Uterus (tissue), 3 donors: ENCODE measurements at regions not wholly inside any gene's neighbourhood (a gene's known extent, or its start where the extent isn't known, plus 50 kb on each side); places are given as distances from the start of the nearest gene placed in this dataset.
"Not testable (repeated sequence)": the region's sequence is repeated elsewhere in the genome, so short reads cannot be mapped to it uniquely, and the experiment has no call there.

Experiments used
- DNase-seq, 2 donors: peaks; one replicate each; pipeline ENCODE4 v3.0.0-alpha.2; 2019 to 2020
- H3K27ac ChIP-seq, 2 donors: fragments of 200-600 bp; sonication (generic); 1 replicate in 1 of 2; 2 replicates in 1 of 2; pipeline ENCODE4 v1.5.1; 2016 to 2018
- H3K27me3 ChIP-seq, 2 donors: fragments of 200-600 bp; sonication (generic); one replicate each; pipeline ENCODE4 v1.5.1; 2018 to 2019; ENCODE audit warnings: control low read depth in 1 of 2
- H3K36me3 ChIP-seq, 2 donors: fragments of 200-600 bp; sonication (generic); one replicate each; pipeline ENCODE4 v1.5.1; 2019; ENCODE audit warnings: control low read depth in 1 of 2
- H3K4me1 ChIP-seq, 2 donors: fragments of 200-600 bp; sonication (generic); one replicate each; pipeline ENCODE4 v1.5.1; 2018 to 2019; ENCODE audit warnings: control low read depth in 1 of 2
- H3K4me3 ChIP-seq, 2 donors: fragments of 200-600 bp; sonication (generic); 1 replicate in 1 of 2; 2 replicates in 1 of 2; pipeline ENCODE4 v1.5.1; 2018 to 2019; ENCODE audit warnings: mild to moderate bottlenecking in 1 of 2
- H3K9me3 ChIP-seq, 2 donors: fragments of 200-600 bp; sonication (generic); one replicate each; pipeline ENCODE4 v1.5.1; 2019; ENCODE audit warnings: control low read depth in 1 of 2
- CTCF ChIP-seq, 4 experiments: fragments of 200-600 bp in 2 of 4; fragments of 450-650 bp in 2 of 4; sonication (generic) in 2 of 4; IDR thresholded peaks; one replicate each; pipeline ENCODE4 v1.5.1; 2016 to 2019; ENCODE audit warnings: antibody characterized with exemption in 4 of 4, mild to moderate bottlenecking in 2 of 4, moderate library complexity in 1 of 4
- POLR2A ChIP-seq, 2 donors: fragments of 450-650 bp; IDR thresholded peaks; one replicate each; pipeline ENCODE4 v1.6.1; 2016; ENCODE audit warnings: antibody characterized with exemption in 2 of 2, mild to moderate bottlenecking in 1 of 2, moderate library complexity in 1 of 2
- intact Hi-C: fragments of 100-400 bp; cut with DNase I; formaldehyde crosslinking; loops from one replicate; pipeline ENCODE4 v1.15.1; 2023; ENCODE audit warnings: low total_unique reads
- donor health status: DM: yes; HTN: yes; CAD: no.

GRCh38 chr21:14645702-14646101, 99.6 kb upstream of the SAMSN1 start:
- TF ChIP-seq POLR2A (IDR thresholded peaks at IDR 0.05) = no peak
- no peak for TF ChIP-seq CTCF (IDR thresholded peaks at IDR 0.05)
- DNase-seq = no peak
- no peaks in the 10 kb centered on the region for H3K9me3 ChIP-seq
- H3K27ac ChIP-seq = no peak overlapping the region
- H3K27me3 ChIP-seq = no peaks in the 10 kb centered on the region
- no peak overlapping the region for H3K4me3 ChIP-seq
- H3K36me3 ChIP-seq = no peaks in the 10 kb centered on the region
- intact Hi-C loops = no loop called here
- H3K4me1 ChIP-seq = no peaks in the 10 kb centered on the region

- Histone ChIP-seq H3K36me3 (no peaks in the 10 kb centered on the region), H3K4me1 (no peaks in the 10 kb centered on the region), H3K27ac (no peak overlapping the region), H3K4me3 (no peak overlapping the region), H3K27me3 (no peaks in the 10 kb centered on the region), H3K9me3 (no peaks in the 10 kb centered on the region)
- TF ChIP-seq CTCF (IDR thresholded peaks at IDR 0.05) = no peak
- no peak for DNase-seq
- intact Hi-C loops = no loop called here
Measured at GRCh38 chr21:14632359-14632758, 86.2 kb upstream of the SAMSN1 start.

- Histone ChIP-seq H3K4me1 (no peaks in the 10 kb centered on the region), H3K27ac (no peak overlapping the region), H3K27me3 (no peaks in the 10 kb centered on the region), H3K4me3 (no peak overlapping the region), H3K9me3 (no peaks in the 10 kb centered on the region), H3K36me3 (no peaks in the 10 kb centered on the region)
- DNase-seq = no peak
- intact Hi-C loops = no loop called here
- TF ChIP-seq POLR2A (IDR thresholded peaks at IDR 0.05) (no peak), CTCF (IDR thresholded peaks at IDR 0.05) (no peak)
Measured at GRCh38 chr21:14630556-14631069, 84.5 kb upstream of the SAMSN1 start.

- intact Hi-C loops = no loop called here
- Histone ChIP-seq H3K4me1 (no peaks in the 10 kb centered on the region), H3K27ac (no peak overlapping the region), H3K9me3 (no peaks in the 10 kb centered on the region), H3K36me3 (no peaks in the 10 kb centered on the region), H3K27me3 (no peaks in the 10 kb centered on the region), H3K4me3 (no peak overlapping the region)
- no peak for TF ChIP-seq CTCF (IDR thresholded peaks at IDR 0.05)
- TF ChIP-seq POLR2A (IDR thresholded peaks at IDR 0.05) = no peak
- DNase-seq = no peak
Measured at GRCh38 chr21:14629461-14629860, 83.3 kb upstream of the SAMSN1 start.

- H3K36me3 ChIP-seq, H3K27me3 ChIP-seq, H3K4me3 ChIP-seq, H3K27ac ChIP-seq, H3K4me1 ChIP-seq, H3K9me3 ChIP-seq, DNase-seq, intact Hi-C loops: not testable (repeated sequence)
Measured at GRCh38 chr21:14623079-14623478, 77.0 kb upstream of the SAMSN1 start.

DNA sequence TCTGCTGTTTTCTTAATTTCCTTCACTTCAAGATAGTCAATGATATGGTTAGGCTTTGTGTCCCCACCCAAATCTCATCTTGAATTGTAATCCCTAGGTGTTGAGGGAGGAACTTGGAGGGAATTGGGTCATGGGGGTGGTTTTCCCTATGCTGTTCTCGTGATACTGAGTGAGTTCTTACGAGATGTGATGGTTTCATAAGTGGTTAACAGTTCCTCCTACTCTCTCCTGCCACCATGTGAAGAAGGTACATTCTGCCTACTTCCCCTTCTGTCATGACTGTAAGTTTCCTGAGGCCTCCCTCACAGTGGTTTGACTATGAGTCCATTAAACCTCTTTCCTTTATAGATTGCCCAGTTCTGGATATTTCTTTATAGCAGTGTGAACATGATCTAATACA, 74.0 kb upstream of the SAMSN1 start:
- no peaks in the 10 kb centered on the region for H3K9me3 ChIP-seq
- H3K27ac ChIP-seq = no peak overlapping the region
- DNase-seq = no peak
- no peak overlapping the region for H3K4me3 ChIP-seq
- intact Hi-C loops = no loop called here
- no peaks in the 10 kb centered on the region for H3K36me3 ChIP-seq
- H3K27me3 ChIP-seq = no peaks in the 10 kb centered on the region
- TF ChIP-seq POLR2A (IDR thresholded peaks at IDR 0.05) = no peak
- no peak for TF ChIP-seq CTCF (IDR thresholded peaks at IDR 0.05)
- H3K4me1 ChIP-seq = no peaks in the 10 kb centered on the region
